Stimulated activated CD8-positive, alpha-beta memory T cell treated with anti-CD3 and anti-CD28 coated beads, Interleukin-12 subunit alpha, Interleukin-12 subunit beta, amount 100 ng/mL, for 24 hours (primary cell): ENCODE measurements at regions not wholly inside any gene's neighbourhood (a gene's known extent, or its start where the extent isn't known, plus 50 kb on each side); places are given as distances from the start of the nearest gene placed in this dataset.

Experiments
- DNase-seq: peaks from one replicate; pipeline ENCODE4 v3.0.0-alpha.2; 2020; ENCODE audit errors: extremely low read depth

DNA sequence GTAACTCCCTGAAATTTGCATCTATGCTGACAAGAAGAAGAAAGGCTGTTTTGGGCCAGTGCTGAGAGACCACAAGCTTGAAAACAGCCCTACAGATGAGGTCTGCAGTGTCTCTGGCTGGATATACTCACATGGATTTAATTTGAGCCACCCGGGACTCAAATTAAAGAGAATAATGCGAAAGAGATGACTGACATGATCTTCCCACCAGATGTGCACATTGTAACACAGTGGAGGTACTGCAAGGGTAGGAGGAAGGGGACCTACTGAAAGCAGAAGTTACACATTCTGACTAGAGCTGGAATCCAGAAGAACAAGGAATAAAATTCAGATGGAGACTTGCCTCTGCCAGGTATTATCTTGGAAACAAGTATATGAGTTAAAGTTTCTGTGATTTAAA lies 728.3 kb upstream of the SGO1 start:
- no peak for DNase-seq

- DNase-seq: no peak
Observed at GRCh38 chr3:20912406-20912805, 726.4 kb upstream of the SGO1 start.

DNA sequence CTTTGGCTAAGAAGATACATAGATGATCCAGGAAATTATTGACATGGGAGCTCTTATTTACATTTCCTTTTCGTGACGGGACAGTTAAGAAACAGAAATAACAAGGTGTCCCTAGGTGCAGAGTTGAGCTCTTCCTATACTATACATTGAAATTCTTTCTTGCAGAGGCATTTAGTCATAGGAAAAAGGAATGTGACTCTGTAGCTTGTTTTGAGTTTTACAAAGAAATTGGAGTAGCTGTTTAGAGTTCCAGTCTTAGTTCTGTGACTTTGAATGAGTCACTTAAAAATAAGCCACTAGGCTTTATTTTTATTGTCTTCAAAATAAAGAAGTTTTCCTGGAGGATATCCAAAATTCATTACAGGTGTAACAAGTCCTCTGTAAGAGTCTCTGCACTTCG lies 723.5 kb upstream of the SGO1 start:
- no peak for DNase-seq

GRCh38 chr3:20905210-20905805 lies 719.3 kb upstream of the SGO1 start:
- DNase-seq: no peak

GRCh38 chr3:20904671-20905070 lies 718.7 kb upstream of the SGO1 start:
- no peak for DNase-seq

DNA sequence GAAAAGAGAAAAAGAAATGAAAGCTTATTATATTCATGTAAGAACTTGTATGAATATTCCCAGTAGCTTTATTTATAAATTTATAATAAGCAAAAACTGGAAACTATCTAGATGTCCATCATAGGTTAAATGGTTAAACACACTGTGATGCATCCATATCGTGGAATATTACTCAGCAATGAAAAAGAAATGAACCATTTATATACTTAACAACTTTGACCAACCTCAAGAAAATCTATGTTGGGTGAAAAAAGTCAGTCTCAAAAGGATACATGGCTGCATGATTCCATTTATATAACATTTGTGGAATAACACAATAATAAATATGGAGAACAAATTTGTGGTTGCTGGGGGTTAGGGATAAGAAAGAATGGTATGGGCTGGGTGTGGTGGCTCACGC lies 713.0 kb upstream of the SGO1 start:
- DNase-seq: no peak

DNA sequence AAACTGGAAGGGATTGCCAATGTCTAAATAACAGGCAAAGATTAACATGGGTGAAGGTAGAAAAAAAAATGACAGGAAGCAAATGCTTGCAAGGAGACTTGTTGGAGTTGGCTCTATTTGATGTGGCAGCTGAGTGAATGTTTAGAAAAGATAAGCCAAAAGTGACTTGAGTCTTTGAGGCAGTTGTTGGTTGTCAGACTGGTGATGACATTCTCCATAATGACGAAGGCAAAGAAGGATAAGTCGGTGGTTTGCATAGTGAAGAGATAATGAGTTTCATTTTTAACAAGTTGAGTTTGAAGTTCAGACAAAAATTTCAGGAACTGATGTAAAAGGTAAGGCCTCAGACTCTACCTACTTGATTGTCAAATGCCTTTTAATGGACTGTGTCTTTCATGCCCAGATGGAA lies 704.1 kb upstream of the SGO1 start:
- no peak for DNase-seq

DNA sequence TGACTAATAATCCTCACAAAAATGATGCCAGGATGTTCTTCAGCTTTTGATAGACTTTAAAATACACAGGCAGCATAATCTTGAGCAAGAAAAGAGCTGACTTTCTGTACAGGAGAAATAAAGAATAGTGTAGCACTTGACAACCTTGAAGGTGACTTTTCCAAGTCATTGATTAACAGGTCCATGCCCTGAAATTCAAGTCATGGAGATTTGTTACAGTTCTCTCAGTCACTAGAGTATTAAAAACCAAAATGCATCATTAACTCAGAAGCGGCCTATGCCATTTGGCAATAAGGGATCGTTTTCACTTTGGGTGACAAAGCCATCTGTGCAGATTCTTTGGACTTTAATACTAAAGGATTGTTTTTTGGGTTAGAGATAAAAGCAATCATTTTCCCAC lies 692.7 kb upstream of the SGO1 start:
- no peak for DNase-seq

GRCh38 chr3:20873235-20873634 lies 687.2 kb upstream of the SGO1 start:
- DNase-seq: no peak

- DNase-seq: no peak
Observed at GRCh38 chr3:20870106-20870899, 684.3 kb upstream of the SGO1 start.

DNA sequence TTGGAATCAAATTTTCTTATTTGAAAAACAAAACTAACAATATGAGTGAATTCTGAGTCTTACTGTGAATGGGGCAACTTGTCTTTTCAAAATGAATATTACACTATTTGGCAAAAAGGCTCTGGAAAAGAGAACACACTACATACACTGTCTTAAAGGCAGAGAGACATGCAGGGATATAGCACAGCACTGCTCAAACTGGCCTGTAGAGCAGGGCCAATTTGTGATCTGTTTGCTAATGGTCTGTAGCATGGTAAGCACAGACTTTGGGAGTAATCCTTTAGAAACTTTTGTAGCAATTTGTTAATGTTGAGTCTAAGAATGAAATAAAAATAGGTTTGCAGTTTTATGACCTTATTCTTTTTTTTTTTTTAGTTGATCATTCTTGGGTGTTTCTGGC lies 679.8 kb upstream of the SGO1 start:
- DNase-seq: no peak

DNA sequence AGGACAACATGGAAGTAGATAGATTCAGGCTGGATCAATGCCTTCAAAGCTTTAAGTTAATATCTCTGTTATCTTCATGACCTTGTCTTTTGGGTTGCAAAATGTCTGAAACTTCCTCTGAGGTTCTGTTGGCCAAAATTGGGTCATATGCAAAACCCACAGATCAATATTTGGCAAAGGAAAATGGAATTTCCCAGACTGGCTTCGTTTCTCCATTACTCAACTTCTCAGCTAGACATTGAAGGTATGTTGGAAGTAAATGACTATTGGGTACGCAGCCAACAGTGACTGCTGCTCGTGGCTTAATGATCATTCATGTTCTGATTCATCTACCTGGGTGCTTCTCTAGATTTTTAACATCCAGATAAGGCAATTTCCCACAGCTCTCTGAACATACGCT lies 675.4 kb upstream of the SGO1 start:
- DNase-seq: no peak

DNA sequence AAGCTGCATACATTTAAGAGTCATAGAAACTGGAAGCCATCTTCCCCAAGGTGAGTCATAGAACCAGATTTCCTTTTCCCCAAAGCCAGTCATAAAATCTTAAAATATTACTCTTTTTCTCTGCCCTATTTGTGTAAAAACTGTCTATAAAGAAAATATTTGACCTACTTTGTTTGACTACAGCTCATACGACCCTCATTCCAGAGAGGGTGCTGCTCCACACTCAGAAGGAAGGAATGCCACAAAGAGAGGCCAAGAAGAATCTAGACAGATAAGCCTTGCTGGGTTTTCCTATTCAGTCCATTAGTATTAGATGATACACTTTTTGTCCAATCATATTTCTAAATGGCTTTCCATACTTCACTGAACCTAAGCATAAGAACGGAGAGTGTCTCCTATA lies 671.6 kb upstream of the SGO1 start:
- DNase-seq: no peak

DNA sequence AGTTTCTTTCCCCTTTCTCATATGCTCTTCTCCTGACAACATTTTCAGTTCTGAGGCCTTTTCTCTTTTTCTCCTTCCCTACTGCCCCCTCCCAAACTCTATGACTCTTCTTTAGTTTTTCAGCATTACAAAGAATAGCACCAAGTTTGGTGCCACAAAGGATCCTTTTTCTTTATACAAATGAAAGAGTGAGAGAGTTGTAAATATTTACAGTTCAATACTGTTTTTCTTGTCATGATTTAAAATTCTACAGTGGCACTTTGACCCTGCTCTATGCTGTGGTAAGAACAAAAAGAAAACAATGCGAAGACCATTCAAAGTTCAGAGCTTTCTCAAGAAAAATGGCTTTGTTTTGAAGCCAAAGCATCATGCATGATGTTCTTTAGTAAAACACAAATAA lies 667.9 kb upstream of the SGO1 start:
- no peak for DNase-seq

DNA sequence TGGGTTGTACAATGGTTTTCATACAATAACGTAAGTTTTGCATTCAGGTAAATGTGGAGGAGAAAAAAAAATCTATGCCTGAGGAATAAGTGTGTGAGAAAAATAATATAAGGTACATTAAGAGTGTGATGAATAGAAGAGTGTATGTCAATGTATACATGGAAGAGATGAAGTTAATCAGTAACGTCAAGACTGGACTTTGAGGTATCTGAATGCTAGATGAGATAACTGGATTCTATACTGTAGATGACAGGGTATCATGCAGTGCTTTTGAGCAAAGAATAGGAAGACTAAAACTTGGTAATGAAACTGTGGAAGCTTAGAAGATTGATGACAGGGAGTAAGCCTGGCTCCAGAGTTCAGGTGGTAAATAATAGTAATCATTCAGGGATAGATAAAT lies 666.7 kb upstream of the SGO1 start:
- DNase-seq: no peak

GRCh38 chr3:20849975-20850374 lies 664.0 kb upstream of the SGO1 start:
- no peak for DNase-seq

- DNase-seq: no peak
Observed at GRCh38 chr3:20846832-20847231, 660.8 kb upstream of the SGO1 start.

- no peak for DNase-seq
Observed at GRCh38 chr3:20846066-20846465, 660.1 kb upstream of the SGO1 start.

DNA sequence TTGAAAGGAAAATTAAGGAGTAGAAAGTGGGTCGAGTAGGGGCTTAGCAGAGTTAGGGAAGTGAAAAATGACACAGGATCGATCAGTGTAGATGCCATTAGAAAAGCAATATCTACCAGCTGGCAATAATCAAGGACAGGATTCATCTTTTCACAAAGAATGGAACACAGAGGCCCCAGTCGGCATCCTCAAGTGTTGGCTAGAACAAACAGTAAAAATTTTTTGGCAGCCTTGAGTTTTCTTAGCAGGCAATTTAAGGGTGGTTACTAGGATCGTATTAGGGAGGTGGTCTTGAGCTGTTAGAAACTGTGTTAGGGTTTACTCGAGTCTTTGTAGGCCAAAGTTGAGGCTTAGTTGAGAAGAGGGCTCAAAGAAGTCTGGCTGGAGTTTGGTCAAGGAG lies 658.8 kb upstream of the SGO1 start:
- DNase-seq: no peak

DNA sequence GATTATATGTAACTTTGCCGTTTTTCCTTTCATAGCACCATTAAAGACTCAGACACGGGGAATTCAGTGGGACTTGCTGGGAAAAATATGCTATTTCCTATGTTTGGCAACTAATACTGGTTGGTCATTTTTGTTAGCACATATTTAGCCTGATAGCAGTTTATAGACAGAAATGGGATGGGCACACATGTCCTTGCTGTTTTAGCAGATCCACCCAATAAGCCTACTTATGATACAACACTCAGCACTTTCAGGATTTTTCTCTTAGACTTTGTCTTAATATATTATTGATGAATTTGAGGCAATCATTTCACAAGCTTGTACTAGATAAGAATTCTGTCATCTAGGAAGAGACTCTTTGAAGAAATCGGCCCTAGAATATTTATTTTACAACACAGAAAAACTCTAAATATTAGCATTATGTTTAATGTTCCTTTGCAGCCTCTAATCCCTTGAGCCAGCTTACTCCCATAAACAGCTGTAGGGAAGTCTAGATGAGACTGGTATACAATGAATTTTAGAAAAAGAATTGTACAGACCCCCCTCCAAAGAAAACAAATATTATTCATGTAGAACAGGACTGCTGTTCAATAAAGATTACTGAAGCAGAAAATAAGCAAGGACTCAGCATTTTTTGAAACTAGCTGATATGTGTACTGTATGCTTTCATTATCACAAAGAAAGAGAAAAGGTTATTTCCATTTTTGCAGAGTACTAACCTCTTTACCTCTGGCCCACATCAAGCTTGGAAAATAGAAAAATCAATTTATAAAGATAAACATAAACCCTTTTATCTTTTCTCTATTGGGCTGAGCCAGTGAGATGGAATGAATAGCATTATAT lies 656.8 kb upstream of the SGO1 start:
- no peak for DNase-seq

DNA sequence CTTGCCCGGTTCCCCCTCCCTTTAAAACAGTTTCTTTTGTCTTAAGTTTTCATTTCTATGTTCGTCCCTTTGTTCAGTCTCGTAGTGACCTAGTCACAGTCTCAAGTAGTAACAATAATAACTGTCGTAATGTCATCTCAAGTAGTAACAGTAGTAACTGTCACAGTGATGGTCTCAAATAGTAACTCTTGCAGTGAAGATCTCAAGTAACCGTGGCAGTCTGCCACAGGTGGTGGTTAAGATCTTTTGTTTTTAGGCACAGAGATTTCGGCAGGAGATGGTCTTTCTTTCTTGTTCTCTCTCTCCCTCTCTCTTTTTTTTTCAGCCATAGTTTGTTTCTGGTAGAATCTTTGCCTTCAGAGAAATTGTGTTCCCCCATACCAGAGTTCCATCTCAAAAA lies 656.0 kb upstream of the SGO1 start:
- DNase-seq: no peak

- DNase-seq: no peak
Observed at GRCh38 chr3:20837676-20838302, 651.8 kb upstream of the SGO1 start.
